AG09309 (cell line): ENCODE measurements at regions not wholly inside any gene's neighbourhood (a gene's known extent, or its start where the extent isn't known, plus 50 kb on each side); places are given as distances from the start of the nearest gene placed in this dataset.

Experiments used
- DNase-seq: peaks from one replicate; pipeline ENCODE4 v3.0.0-alpha.2; 2010; ENCODE audit warnings: low read depth
- H3K4me3 ChIP-seq: 2 replicates; pipeline ENCODE4 v1.5.1; 2011; ENCODE audit warnings: mild to moderate bottlenecking, low read depth, low read length, moderate library complexity; ENCODE audit not compliant: control insufficient read depth
- TF ChIP-seq, protein P1 (sequence below): IDR thresholded peaks from 2 replicates; pipeline ENCODE4 v1.5.1; 2011; ENCODE audit warnings: mild to moderate bottlenecking, low read depth, low read length, inconsistent platforms; ENCODE audit not compliant: insufficient read depth, control insufficient read depth; ENCODE audit errors: missing control alignments

DNA sequence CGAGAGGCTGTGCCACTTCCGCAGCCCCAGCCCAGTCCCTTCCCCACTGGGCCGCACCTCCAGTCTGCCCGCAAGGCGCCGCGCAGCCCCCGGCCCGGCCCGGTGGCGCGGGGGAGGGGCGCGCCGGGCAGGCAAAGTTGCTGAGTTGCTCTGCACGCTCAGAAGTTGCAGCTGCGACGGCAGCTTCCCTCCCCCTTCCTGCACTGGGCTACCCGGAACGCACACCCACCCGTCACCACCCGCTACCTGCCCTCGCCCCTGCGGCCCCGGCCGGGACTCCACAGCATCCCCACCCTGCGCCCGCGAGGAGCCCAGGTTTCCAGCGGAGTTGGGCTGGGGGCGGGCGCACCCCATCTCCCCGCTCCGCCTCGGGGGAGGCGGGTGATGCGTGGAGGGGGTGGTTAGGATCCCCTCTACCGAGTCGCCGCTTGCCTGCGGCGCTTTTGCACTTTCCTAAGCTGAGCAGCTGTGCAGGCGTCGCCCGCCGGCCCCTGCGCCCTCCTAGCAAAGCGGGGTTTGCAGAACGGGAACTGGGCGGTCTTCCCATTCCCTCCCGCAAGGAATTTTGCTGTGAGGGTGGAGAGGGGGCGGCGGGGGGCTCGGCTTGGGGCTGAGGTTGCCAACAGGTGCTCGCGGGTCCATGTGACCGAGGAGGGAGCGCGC lies 55.9 kb upstream of the RREB1 start:
- H3K4me3 ChIP-seq = peak overlapping the region; percentile 47
- DNase-seq = no peak
- TF ChIP-seq, protein P1, sequence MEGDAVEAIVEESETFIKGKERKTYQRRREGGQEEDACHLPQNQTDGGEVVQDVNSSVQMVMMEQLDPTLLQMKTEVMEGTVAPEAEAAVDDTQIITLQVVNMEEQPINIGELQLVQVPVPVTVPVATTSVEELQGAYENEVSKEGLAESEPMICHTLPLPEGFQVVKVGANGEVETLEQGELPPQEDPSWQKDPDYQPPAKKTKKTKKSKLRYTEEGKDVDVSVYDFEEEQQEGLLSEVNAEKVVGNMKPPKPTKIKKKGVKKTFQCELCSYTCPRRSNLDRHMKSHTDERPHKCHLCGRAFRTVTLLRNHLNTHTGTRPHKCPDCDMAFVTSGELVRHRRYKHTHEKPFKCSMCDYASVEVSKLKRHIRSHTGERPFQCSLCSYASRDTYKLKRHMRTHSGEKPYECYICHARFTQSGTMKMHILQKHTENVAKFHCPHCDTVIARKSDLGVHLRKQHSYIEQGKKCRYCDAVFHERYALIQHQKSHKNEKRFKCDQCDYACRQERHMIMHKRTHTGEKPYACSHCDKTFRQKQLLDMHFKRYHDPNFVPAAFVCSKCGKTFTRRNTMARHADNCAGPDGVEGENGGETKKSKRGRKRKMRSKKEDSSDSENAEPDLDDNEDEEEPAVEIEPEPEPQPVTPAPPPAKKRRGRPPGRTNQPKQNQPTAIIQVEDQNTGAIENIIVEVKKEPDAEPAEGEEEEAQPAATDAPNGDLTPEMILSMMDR = no peak

DNA sequence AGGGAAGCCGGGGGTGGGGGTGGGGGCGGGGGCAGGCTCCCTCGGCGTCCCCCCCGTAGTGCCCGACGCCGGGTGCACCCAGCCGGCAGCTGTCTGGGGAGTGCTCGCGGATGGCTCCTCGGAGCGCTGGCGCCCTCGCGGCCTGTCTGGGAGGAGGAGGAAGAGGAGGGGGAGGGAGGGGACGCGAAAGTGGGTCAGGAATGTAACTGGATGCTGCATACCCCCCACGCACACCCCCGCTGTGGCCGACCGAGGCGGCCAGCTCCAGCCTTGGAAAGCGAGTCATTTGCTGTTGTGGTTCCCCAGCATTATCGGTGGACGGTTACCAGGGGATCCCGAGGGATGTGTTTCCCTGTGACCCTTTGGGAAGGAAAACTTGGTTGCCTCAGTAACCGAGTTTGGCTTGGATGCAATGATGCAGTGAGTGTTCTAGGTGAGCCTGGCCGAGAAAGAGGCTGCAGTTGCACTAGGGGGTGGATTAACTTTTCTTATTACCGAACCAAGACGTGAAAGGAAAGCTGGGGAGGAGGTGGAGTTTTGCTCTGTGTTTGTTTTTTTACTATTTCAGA lies 55.2 kb upstream of the RREB1 start:
- TF ChIP-seq, protein P1 = no peak
- DNase-seq = peak; percentile 17
- H3K4me3 ChIP-seq = peak overlapping the region; percentile 47

DNA sequence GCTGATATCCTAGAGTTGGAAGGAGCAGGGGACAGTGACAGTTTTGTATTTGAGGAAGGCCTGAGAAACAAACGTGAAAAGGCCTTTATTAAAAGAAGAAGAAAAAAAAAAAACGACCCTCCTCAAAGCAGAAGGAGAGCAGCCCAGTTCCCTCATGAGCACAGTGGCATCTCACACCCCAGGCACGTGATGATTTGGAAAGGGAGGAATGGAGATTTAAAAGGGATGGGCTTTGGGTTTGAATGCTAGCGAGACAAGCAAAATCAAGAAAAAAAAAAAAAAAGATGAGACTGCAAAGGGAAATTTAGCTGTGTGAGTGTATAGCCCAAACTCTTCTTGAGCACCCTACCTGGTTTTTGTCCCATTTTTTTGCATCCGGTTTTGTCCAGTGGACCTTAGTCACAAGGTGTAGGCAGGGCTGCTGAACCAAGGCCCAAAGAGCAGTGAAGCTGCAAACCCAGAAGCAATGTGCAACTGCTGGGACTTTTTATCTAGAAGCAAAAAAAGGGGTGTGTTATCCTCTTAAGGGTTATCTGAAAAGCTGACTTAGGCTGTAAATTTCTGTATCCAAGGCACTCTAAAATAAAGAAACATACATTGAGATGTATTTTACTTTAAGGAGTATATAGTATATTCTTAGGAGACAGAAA lies 54.5 kb upstream of the RREB1 start:
- no peak overlapping the region for H3K4me3 ChIP-seq
- TF ChIP-seq, protein P1 = no peak
- DNase-seq = no peak
